Transverse colon (tissue), 4 donors: ENCODE measurements at regions not wholly inside any gene's neighbourhood (a gene's known extent, or its start where the extent isn't known, plus 50 kb on each side); places are given as distances from the start of the nearest gene placed in this dataset.

Experiments
- DNase-seq: peaks from one replicate; pipeline ENCODE4 v3.0.0-alpha.2; 2019
- H3K27ac ChIP-seq, 4 donors: fragments of 200-600 bp; sonication (generic); 2 replicates each; pipeline ENCODE4 v1.5.1; 2016 to 2018; ENCODE audit warnings: inconsistent platforms in 4 of 4
- H3K27me3 ChIP-seq: fragments of 200-600 bp; sonication (generic); 2 replicates; pipeline ENCODE4 v1.5.1; 2017; ENCODE audit warnings: inconsistent platforms
- H3K36me3 ChIP-seq, 4 donors: fragments of 200-600 bp; sonication (generic); 2 replicates each; pipeline ENCODE4 v1.5.1; 2017 to 2019; ENCODE audit warnings: inconsistent platforms in 4 of 4
- H3K4me1 ChIP-seq, 4 donors: fragments of 200-600 bp; sonication (generic); 2 replicates each; pipeline ENCODE4 v1.5.1; 2017 to 2020; ENCODE audit warnings: inconsistent platforms in 4 of 4
- H3K4me3 ChIP-seq, 4 donors: fragments of 200-600 bp; sonication (generic); 1 replicate in 1 of 4; 2 replicates in 3 of 4; pipeline versions ENCODE4 v1.5.1 to v1.6.1; 2017 to 2019; ENCODE audit warnings: inconsistent platforms in 4 of 4
- H3K9me3 ChIP-seq, 2 donors: fragments of 200-600 bp; sonication (generic); 2 replicates each; pipeline ENCODE4 v1.5.1; 2017 to 2019; ENCODE audit warnings: inconsistent platforms in 2 of 2
- EP300 ChIP-seq: sonication (generic); formaldehyde crosslinking; IDR thresholded peaks from one replicate; pipeline ENCODE4 v1.6.1; 2017; ENCODE audit warnings: antibody characterized with exemption, low read depth
- POLR2A ChIP-seq: fragments of 450-650 bp; IDR thresholded peaks from one replicate; pipeline ENCODE4 v1.6.1; 2016; ENCODE audit warnings: antibody characterized with exemption, mild to moderate bottlenecking, moderate library complexity
- POLR2AphosphoS5 ChIP-seq, 3 donors: sonication (generic); formaldehyde crosslinking; IDR thresholded peaks; one replicate each; pipeline ENCODE4 v1.6.1; 2016; ENCODE audit warnings: antibody characterized with exemption in 3 of 3
- WGBS, 2 donors: methylation state at CpG; one replicate each; pipeline ENCODE4 v1.1.5; 2018; ENCODE audit warnings: low coverage in 1 of 2; 5-methylcytosine and 5-hydroxymethylcytosine counted together
- in situ Hi-C, 4 donors: fragments of 200-750 bp; cut with MboI; loops; one replicate each; pipeline versions ENCODE4 v1.15.0 to v1.15.1; 2017; ENCODE audit warnings: low sequenced_read_pairs in 3 of 4, low pct_ligation_motif_present in 1 of 4, low pct_unique_long_range_greater_than_20kb in 1 of 4
- intact Hi-C: fragments of 100-400 bp; cut with DNase I; formaldehyde crosslinking; loops from one replicate; pipeline ENCODE4 v1.15.1; 2023; ENCODE audit warnings: low total_unique reads
- TF ChIP-seq, protein P1 (sequence below), 5 experiments: fragments of 200-600 bp in 3 of 5; fragments of 450-650 bp in 2 of 5; sonication (generic) in 3 of 5; IDR thresholded peaks; 1 replicate in 2 of 5; 2 replicates in 3 of 5; pipeline ENCODE4 v1.5.1; 2016 to 2017; ENCODE audit warnings: antibody characterized with exemption in 5 of 5, inconsistent platforms in 3 of 5, mild to moderate bottlenecking in 2 of 5, moderate library complexity in 1 of 5

DNA sequence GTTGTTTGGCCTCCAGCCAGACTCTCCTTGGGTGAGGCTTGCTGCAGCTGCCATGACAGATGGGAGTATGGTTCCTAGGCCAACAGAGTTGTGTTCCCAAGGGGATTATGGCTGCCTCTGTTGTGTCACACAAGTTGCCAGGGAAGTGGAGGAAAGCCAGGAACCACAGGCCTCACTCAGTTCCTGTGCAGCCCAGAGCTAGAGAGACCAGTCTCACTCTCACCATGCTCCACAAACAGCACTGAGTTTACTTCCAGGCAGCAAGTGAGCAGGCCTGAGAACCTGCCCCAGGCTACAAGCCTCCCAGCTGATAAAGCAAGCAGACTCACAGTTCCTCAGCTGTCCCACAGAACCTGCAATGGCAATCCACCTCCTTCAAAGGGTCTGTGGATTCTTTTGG is 273.6 kb upstream of the TAS2R1 start:
- no peak overlapping the region for H3K27ac ChIP-seq
- TF ChIP-seq POLR2A (no peak), EP300 (no peak), POLR2AphosphoS5 (IDR thresholded peaks at IDR 0.05) (no peak)
- TF ChIP-seq, protein P1, sequence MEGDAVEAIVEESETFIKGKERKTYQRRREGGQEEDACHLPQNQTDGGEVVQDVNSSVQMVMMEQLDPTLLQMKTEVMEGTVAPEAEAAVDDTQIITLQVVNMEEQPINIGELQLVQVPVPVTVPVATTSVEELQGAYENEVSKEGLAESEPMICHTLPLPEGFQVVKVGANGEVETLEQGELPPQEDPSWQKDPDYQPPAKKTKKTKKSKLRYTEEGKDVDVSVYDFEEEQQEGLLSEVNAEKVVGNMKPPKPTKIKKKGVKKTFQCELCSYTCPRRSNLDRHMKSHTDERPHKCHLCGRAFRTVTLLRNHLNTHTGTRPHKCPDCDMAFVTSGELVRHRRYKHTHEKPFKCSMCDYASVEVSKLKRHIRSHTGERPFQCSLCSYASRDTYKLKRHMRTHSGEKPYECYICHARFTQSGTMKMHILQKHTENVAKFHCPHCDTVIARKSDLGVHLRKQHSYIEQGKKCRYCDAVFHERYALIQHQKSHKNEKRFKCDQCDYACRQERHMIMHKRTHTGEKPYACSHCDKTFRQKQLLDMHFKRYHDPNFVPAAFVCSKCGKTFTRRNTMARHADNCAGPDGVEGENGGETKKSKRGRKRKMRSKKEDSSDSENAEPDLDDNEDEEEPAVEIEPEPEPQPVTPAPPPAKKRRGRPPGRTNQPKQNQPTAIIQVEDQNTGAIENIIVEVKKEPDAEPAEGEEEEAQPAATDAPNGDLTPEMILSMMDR (IDR thresholded peaks at IDR 0.05) = no peak
- in situ Hi-C loops = no loop called here
- H3K27me3 ChIP-seq = no peaks in the 10 kb centered on the region
- DNase-seq = no peak
- H3K4me1 ChIP-seq = no peaks in the 10 kb centered on the region
- no peaks in the 10 kb centered on the region for H3K36me3 ChIP-seq
- intact Hi-C loops = no loop called here
- H3K9me3 ChIP-seq = no peaks in the 10 kb centered on the region
- no peak overlapping the region for H3K4me3 ChIP-seq

DNA sequence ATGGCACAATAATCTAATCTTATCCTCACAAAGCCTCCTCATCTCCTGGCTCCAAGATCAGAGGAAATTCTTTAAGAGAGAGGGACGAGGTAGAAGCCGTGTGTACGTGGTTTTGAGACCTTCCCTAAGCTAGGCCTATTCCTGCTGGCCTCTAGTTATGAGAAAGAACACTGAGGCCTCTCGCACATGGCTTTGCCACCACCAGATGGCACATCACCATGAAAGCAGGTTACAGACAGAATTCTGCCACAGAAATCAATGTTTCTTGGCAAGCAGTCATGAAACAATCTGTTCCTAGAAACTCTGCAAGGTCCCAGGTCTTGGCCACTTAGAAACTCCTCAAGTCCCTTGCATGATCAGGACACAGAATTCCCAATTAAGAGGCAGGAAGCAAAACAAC is 268.2 kb upstream of the TAS2R1 start:
- TF ChIP-seq EP300 = no peak
- no peak for TF ChIP-seq POLR2AphosphoS5 (IDR thresholded peaks at IDR 0.05)
- no peak for TF ChIP-seq POLR2A
- TF ChIP-seq, protein P1 (IDR thresholded peaks at IDR 0.05) = peak in 4 of 5 experiments; percentile 19 to 26 (median 22)
- Histone ChIP-seq H3K27me3 (no peaks in the 10 kb centered on the region), H3K4me1 (no peaks in the 10 kb centered on the region), H3K27ac (no peak overlapping the region), H3K36me3 (no peaks in the 10 kb centered on the region), H3K9me3 (no peaks in the 10 kb centered on the region), H3K4me3 (no peak overlapping the region)
- in situ Hi-C loops = no loop called here
- peak; percentile 21 for DNase-seq
- intact Hi-C loops = no loop called here
- 39% methylated on average over 4 of the region's 4 CpGs; no CpG with 5 or more reads in 1 of the 2 donors for WGBS, 2 donors

DNA sequence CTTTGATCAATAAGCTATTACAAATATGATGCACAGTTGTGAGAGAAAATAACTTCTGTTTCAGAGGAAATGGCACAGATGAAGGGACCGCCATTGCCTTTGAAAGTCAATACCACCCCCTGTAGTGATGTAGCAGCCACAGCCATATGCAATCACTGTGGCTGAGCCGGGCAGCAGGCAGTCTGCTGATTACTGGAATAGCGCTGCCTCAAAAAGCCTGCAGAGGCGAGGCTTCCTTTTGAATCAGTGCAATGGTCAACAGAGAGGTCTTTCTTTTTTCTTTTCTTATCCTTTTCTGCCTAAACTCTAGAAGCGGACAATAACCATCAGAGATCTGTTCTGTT is 265.1 kb upstream of the TAS2R1 start:
- Histone ChIP-seq H3K9me3 (no peaks in the 10 kb centered on the region), H3K27me3 (no peaks in the 10 kb centered on the region), H3K36me3 (no peaks in the 10 kb centered on the region), H3K4me1 (no peaks in the 10 kb centered on the region), H3K4me3 (no peak overlapping the region), H3K27ac (no peak overlapping the region)
- WGBS, 2 donors = 79% methylated on average over 5 of the region's 5 CpGs; no CpG with 5 or more reads in 1 of the 2 donors
- TF ChIP-seq POLR2AphosphoS5 (IDR thresholded peaks at IDR 0.05) (no peak), EP300 (no peak), POLR2A (no peak)
- TF ChIP-seq, protein P1 (IDR thresholded peaks at IDR 0.05) = no peak
- DNase-seq = no peak
- in situ Hi-C loops = no loop called here
- intact Hi-C loops = no loop called here

DNA sequence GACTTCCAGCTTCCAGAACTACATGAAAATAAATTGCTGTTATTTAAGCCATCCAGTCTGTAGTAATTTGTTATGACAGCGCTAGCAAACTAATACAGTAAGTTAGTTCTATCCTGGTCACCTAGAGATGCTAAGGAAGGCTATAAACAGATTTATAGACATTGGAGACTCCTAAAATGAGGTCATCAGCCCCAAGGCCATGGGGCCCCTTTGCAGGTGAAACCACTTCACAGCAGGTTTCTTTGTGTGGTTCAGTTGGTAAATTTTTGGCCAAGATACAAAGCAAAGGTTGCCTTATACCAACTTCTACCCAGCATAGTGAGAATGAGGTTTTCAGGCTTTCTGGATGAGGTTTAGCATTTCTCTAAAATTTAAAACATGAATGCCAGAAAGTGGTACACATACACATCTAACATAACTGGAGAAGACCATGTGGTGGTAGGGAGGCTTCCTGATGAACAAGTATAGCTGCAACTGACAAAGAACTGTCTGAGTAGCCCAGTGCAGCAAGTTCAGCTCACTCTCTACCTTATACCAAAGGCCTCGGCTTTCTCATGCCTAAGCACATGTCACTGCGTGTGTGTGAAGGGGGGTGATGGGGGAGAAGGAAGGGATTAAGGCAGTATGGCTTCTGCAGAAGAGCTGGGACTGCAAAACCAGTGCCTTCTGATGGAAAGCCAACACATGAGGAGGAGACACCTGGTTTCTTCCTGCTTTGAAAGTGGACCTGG is 264.6 kb upstream of the TAS2R1 start:
- intact Hi-C loops = no loop called here
- no peaks in the 10 kb centered on the region for H3K27me3 ChIP-seq
- no peak overlapping the region for H3K27ac ChIP-seq
- no peaks in the 10 kb centered on the region for H3K4me1 ChIP-seq
- WGBS, 2 donors = 66 to 75% methylated on average over 3 of the region's 3 CpGs
- H3K9me3 ChIP-seq = no peaks in the 10 kb centered on the region
- no peaks in the 10 kb centered on the region for H3K36me3 ChIP-seq
- DNase-seq = no peak
- in situ Hi-C loops = no loop called here
- H3K4me3 ChIP-seq = no peak overlapping the region
- TF ChIP-seq POLR2AphosphoS5 (IDR thresholded peaks at IDR 0.05) = no peak
- TF ChIP-seq EP300 = no peak
- TF ChIP-seq POLR2A = no peak
- TF ChIP-seq, protein P1 (IDR thresholded peaks at IDR 0.05) = no peak
